GM10266 (cell line): ENCODE measurements at regions not wholly inside any gene's neighbourhood (a gene's known extent, or its start where the extent isn't known, plus 50 kb on each side); places are given as distances from the start of the nearest gene placed in this dataset.

Source experiments
- DNase-seq: peaks from one replicate; pipeline ENCODE4 v3.0.0; 2012; ENCODE audit errors: extremely low spot score
- TF ChIP-seq, protein P1 (sequence below): IDR thresholded peaks from 2 replicates; pipeline ENCODE4 v1.5.1; 2012; ENCODE audit warnings: mild to moderate bottlenecking, low read depth; ENCODE audit not compliant: control insufficient read depth, insufficient read depth; ENCODE audit errors: missing control alignments

GRCh38 chr12:113559466-113559865 lies 87.8 kb upstream of the LHX5 start:
- TF ChIP-seq, protein P1, sequence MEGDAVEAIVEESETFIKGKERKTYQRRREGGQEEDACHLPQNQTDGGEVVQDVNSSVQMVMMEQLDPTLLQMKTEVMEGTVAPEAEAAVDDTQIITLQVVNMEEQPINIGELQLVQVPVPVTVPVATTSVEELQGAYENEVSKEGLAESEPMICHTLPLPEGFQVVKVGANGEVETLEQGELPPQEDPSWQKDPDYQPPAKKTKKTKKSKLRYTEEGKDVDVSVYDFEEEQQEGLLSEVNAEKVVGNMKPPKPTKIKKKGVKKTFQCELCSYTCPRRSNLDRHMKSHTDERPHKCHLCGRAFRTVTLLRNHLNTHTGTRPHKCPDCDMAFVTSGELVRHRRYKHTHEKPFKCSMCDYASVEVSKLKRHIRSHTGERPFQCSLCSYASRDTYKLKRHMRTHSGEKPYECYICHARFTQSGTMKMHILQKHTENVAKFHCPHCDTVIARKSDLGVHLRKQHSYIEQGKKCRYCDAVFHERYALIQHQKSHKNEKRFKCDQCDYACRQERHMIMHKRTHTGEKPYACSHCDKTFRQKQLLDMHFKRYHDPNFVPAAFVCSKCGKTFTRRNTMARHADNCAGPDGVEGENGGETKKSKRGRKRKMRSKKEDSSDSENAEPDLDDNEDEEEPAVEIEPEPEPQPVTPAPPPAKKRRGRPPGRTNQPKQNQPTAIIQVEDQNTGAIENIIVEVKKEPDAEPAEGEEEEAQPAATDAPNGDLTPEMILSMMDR, result no peak
- DNase-seq, result no peak

DNA sequence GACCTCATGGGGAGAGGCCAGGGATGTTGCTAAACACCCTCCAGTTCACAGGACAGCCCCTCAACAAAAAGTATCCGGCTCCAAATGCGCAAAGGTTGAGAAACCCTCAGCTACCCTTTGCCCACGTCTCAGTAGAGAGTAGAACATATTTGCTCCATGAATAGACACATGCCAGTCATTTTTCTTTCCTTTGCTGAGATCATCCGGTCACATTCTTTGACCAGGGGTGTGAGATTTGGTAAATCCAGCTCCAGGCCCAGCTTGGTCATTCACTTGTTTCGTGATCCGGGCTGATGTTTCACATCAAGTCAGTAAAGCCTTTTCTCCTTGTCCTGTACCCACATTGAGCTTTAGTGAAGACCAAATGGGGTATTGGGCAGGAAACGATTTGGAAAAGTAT lies 83.6 kb upstream of the LHX5 start:
- TF ChIP-seq, protein P1, result no peak
- no peak for DNase-seq

GRCh38 chr12:113552760-113553159 lies 81.1 kb upstream of the LHX5 start:
- TF ChIP-seq, protein P1, result no peak
- DNase-seq, result no peak

DNA sequence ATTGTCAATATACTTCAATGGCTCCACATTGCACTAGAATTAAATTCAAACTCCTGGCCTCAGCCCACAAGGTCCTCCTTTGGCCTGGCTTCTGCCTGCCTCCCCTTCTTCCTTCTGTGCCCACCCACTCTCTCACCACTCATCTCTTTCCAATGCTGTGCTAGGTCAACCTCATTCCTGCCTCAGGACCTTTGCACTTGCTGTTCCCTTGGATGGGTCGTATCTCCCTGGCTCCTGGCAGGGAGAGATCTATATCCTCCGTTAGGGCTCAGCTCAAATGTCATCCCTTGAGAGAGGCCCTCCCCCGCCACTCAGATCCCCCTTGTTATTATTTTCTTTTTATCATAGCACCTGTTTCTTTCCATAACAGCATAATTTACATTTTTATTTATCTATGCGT lies 79.9 kb upstream of the LHX5 start:
- no peak for DNase-seq
- TF ChIP-seq, protein P1, result no peak

GRCh38 chr12:113548467-113548866 lies 76.8 kb upstream of the LHX5 start:
- DNase-seq, result no peak
- TF ChIP-seq, protein P1, result no peak

- TF ChIP-seq, protein P1, result no peak
- no peak for DNase-seq
These were observed 75.5 kb upstream of the LHX5 start for GRCh38 chr12:113546916-113547863.

- DNase-seq, result no peak
- TF ChIP-seq, protein P1, result no peak
These were observed 66.0 kb upstream of the LHX5 start for GRCh38 chr12:113537751-113538087.
